Ovary (tissue), 7 donors: ENCODE measurements at regions not wholly inside any gene's neighbourhood (a gene's known extent, or its start where the extent isn't known, plus 50 kb on each side); places are given as distances from the start of the nearest gene placed in this dataset.
"Not testable (repeated sequence)": the region's sequence is repeated elsewhere in the genome, so short reads cannot be mapped to it uniquely, and the experiment has no call there.

Experiments used
- DNase-seq, 5 donors: peaks; one replicate each; pipeline ENCODE4 v3.0.0-alpha.2; 2019 to 2020
- H3K27ac ChIP-seq, 2 donors: fragments of 200-600 bp; one replicate each; pipeline versions ENCODE4 v1.5.1 to v1.8.0; 2019 to 2022
- H3K27me3 ChIP-seq: fragments of 200-600 bp; one replicate; pipeline ENCODE4 v1.8.0; 2022
- H3K36me3 ChIP-seq: fragments of 200-600 bp; sonication (generic); one replicate; pipeline ENCODE4 v1.5.1; 2019
- H3K4me1 ChIP-seq: one replicate; pipeline ENCODE4 v1.8.1; 2013; ENCODE audit warnings: mild to moderate bottlenecking, moderate library complexity; ENCODE audit not compliant: insufficient read depth
- H3K4me3 ChIP-seq: fragments of 200-600 bp; sonication (generic); one replicate; pipeline ENCODE4 v1.5.1; 2017
- H3K9me3 ChIP-seq, 2 donors: fragments of 200-600 bp in 1 of 2; sonication (generic) in 1 of 2; one replicate each; pipeline versions ENCODE4 v1.5.1 to v1.8.1; 2013 to 2019; ENCODE audit warnings: mild to moderate bottlenecking in 1 of 2, moderate library complexity in 1 of 2
- CTCF ChIP-seq, 3 donors: fragments of 450-650 bp in 2 of 3; fragments of 200-600 bp in 1 of 3; IDR thresholded peaks; one replicate each; pipeline versions ENCODE4 v1.5.1 to v1.8.0; 2016 to 2022; ENCODE audit warnings: antibody characterized with exemption in 3 of 3, mild to moderate bottlenecking in 1 of 3
- EP300 ChIP-seq: sonication (generic); formaldehyde crosslinking; IDR thresholded peaks from one replicate; pipeline ENCODE4 v1.6.1; 2017; ENCODE audit warnings: antibody characterized with exemption
- POLR2A ChIP-seq: fragments of 450-650 bp; IDR thresholded peaks from one replicate; pipeline ENCODE4 v1.6.1; 2017; ENCODE audit warnings: antibody characterized with exemption, mild to moderate bottlenecking, moderate library complexity
- WGBS, 3 donors: extraction: QIAGEN DNeasy Blood & Tissue Kit in 1 of 3; methylation state at CpG; one replicate each; pipeline versions ENCODE4 v1.1.5 to v1.1.7; 2013 to 2017; 5-methylcytosine and 5-hydroxymethylcytosine counted together
- intact Hi-C, 4 donors: fragments of 100-400 bp; cut with DNase I; formaldehyde crosslinking; loops; one replicate each; pipeline versions ENCODE4 v1.11.0 to v1.15.1; 2022 to 2023
- donor health status: DM: no; HTN: no; CAD: no; lungs with moderate emphysema.
- donor health status: DM: no; HTN: no; CAD: no.
- donor health status: Bipolar disorder and iron deficiency.
- donor health status: DM: no; HTN: no; CAD: no.
- donor health status: DM: yes; HTN: yes; CAD: no.

GRCh38 chr14:52131640-52132320 is 62.9 kb upstream of the NID2 start:
- peak; percentile 81 to 90 (median 85) for DNase-seq
- Histone ChIP-seq H3K36me3 (no peaks in the 10 kb centered on the region), H3K27ac (no peak overlapping the region), H3K4me3 (no peak overlapping the region), H3K4me1 (peaks cover 2% of the 10 kb centered on the region), H3K9me3 (no peaks in the 10 kb centered on the region), H3K27me3 (no peaks in the 10 kb centered on the region)
- 30 to 33% (median 32%) methylated on average over 13 of the region's 13 CpGs for WGBS, 3 donors
- intact Hi-C loops: loop anchor here in 3 of 4 donors (5.0 kb wide), 2 partner anchors 134 to 139 kb away; no protein-coding TSS in a partner anchor
- TF ChIP-seq CTCF (IDR thresholded peaks at IDR 0.05) (peak; percentile 62 to 79 (median 70)), EP300 (no peak)

GRCh38 chr14:52129721-52130120 is 60.9 kb upstream of the NID2 start:
- intact Hi-C loops: loop anchor here (5.0 to 10.0 kb wide), 3 partner anchors 55 to 137 kb away; no protein-coding TSS in a partner anchor

GRCh38 chr14:52125885-52126284 is 57.0 kb upstream of the NID2 start:
- WGBS, 3 donors: 91 to 96% (median 92%) methylated on average over 4 of the region's 4 CpGs
- no peak for DNase-seq
- Histone ChIP-seq H3K4me3 (no peak overlapping the region), H3K36me3 (no peaks in the 10 kb centered on the region), H3K27me3 (no peaks in the 10 kb centered on the region), H3K4me1 (peaks cover 2% of the 10 kb centered on the region), H3K9me3 (no peaks in the 10 kb centered on the region), H3K27ac (no peak overlapping the region)
- no peak for TF ChIP-seq EP300
- no peak for TF ChIP-seq CTCF (IDR thresholded peaks at IDR 0.05)
- no peak for TF ChIP-seq POLR2A
- intact Hi-C loops: loop anchor here in 2 of 4 donors (10.0 kb wide), 1 partner anchor 51 kb away; no protein-coding TSS in a partner anchor

More at GRCh38 chr14:52129721-52130120, 60.9 kb upstream of the NID2 start:
- WGBS, 3 donors: 12 to 29% (median 15%) methylated on average over 3 of the region's 3 CpGs
- Histone ChIP-seq H3K4me3 (no peak overlapping the region), H3K27ac (no peak overlapping the region), H3K9me3 (no peaks in the 10 kb centered on the region), H3K27me3 (no peaks in the 10 kb centered on the region), H3K36me3 (no peaks in the 10 kb centered on the region), H3K4me1 (peaks cover 2% of the 10 kb centered on the region)
- no peak for TF ChIP-seq EP300
- TF ChIP-seq POLR2A: no peak
- no peak for TF ChIP-seq CTCF (IDR thresholded peaks at IDR 0.05)
- DNase-seq: no peak

GRCh38 chr14:52124791-52125684 is 56.2 kb upstream of the NID2 start:
- Histone ChIP-seq H3K9me3 (no peaks in the 10 kb centered on the region), H3K4me3 (no peak overlapping the region), H3K36me3 (no peaks in the 10 kb centered on the region), H3K27ac (no peak overlapping the region), H3K4me1 (peaks cover 2% of the 10 kb centered on the region), H3K27me3 (no peaks in the 10 kb centered on the region)
- WGBS, 3 donors: 59 to 71% (median 66%) methylated on average over 7 of the region's 7 CpGs
- TF ChIP-seq POLR2A: no peak
- TF ChIP-seq EP300: no peak
- no peak for TF ChIP-seq CTCF (IDR thresholded peaks at IDR 0.05)
- intact Hi-C loops: loop anchor here in 2 of 4 donors (10.0 kb wide), 1 partner anchor 50 kb away; no protein-coding TSS in a partner anchor
- DNase-seq: no peak

- not testable (repeated sequence) for H3K4me1 ChIP-seq, DNase-seq, H3K4me3 ChIP-seq, H3K36me3 ChIP-seq, H3K27me3 ChIP-seq, H3K27ac ChIP-seq, H3K9me3 ChIP-seq
- intact Hi-C loops: loop anchor here in 2 of 4 donors (10.0 kb wide), 1 partner anchor 47 kb away; no protein-coding TSS in a partner anchor
- 94 to 99% (median 97%) methylated on average over 22 to 25 of the region's 25 CpGs for WGBS, 3 donors
These were observed 53.3 kb upstream of the NID2 start for GRCh38 chr14:52122163-52122562.
